Fibroblast of lung (primary cell): ENCODE measurements at regions not wholly inside any gene's neighbourhood (a gene's known extent, or its start where the extent isn't known, plus 50 kb on each side); places are given as distances from the start of the nearest gene placed in this dataset.

ENCODE experiments used
- CTCF ChIP-seq, 2 donors: IDR thresholded peaks in 1 of 2; conservative IDR thresholded peaks in 1 of 2; 1 replicate in 1 of 2; 2 replicates in 1 of 2; pipeline ENCODE4 v1.5.1; 2011 to 2012; ENCODE audit warnings: low read length in 2 of 2, control low read depth in 1 of 2, inconsistent platforms in 1 of 2, low read depth in 1 of 2, mild to moderate bottlenecking in 1 of 2
- EZH2 ChIP-seq: IDR thresholded peaks from 2 replicates; pipeline ENCODE4 v1.5.1; 2012; ENCODE audit warnings: low read length, control low read depth, mild to moderate bottlenecking; ENCODE audit errors: missing control alignments

DNA sequence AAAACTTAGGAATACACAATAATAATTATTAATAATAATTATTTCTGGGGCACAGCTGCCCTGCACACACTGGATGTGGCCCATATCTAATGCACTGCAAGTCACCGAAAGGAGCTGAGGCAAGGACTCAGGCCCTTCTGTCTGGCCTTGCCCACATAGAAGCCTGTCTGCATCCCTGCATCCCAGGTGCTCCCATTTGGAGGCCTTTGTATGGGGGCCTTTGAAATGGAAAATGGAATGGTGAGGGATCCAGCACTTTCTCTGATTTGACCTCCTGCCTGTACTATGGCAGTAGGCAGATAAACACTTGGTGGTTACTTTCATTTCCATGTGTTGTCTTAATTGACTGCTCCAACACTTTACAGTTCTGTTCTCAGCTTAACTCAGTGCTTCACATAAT is 75.7 kb upstream of the PTCHD4 start:
- no peak for TF ChIP-seq CTCF (conservative IDR thresholded peaks at IDR 0.05 in 1 of 2, IDR thresholded peaks at IDR 0.05 in 1 of 2; ENCODE audit: low read depth in 1 of 2, low read length in 2 of 2)
- TF ChIP-seq EZH2, result no peak
